ENCODE measurements at regions not wholly inside any gene's neighbourhood (a gene's known extent, or its start where the extent isn't known, plus 50 kb on each side); places are given as distances from the start of the nearest gene placed in this dataset.

GRCh38 chr4:112882286-112882685 lies 167.2 kb upstream of the ANK2 start:
- ChIA-PET CTCF (interaction anchor here (0.5 kb wide), 1 partner anchor 9 kb away, joined by 3 read pairs; no protein-coding TSS in a partner anchor), POLR2A (ENCODE audit: unreplicated experiment) (no interaction called here)
- Histone ChIP-seq H3K9ac (ENCODE audit: low read depth, low read length) (no peak overlapping the region), H4K20me1 (ENCODE audit: insufficient read depth, low read length) (no peaks in the 10 kb centered on the region), H3K4me2 (ENCODE audit: low read depth, low read length) (no peak overlapping the region), H3K36me3 (ENCODE audit: control insufficient read depth, insufficient read depth, low read length) (no peaks in the 10 kb centered on the region), H3K4ac (ENCODE audit: low read depth, low read length) (no peak overlapping the region), H2AK5ac (ENCODE audit: low read depth, low read length) (no peak overlapping the region), H3K79me1 (ENCODE audit: low read depth in 1 of 2, low read length in 2 of 2) (no peaks in the 10 kb centered on the region), H4K5ac (ENCODE audit: low read depth, low read length) (no peak overlapping the region), H2BK15ac (ENCODE audit: low read depth, low read length) (no peak overlapping the region), H3K56ac (ENCODE audit: extremely low read depth, insufficient read depth, low read length) (no peak overlapping the region), H2AK9ac (replicated peaks; ENCODE audit: low read depth, low read length, poor library complexity) (no peak overlapping the region), H3K18ac (ENCODE audit: low read depth, low read length) (no peak overlapping the region), H2BK120ac (ENCODE audit: low read depth, low read length) (no peak overlapping the region), H2AFZ (replicated peaks; ENCODE audit: low read length, poor library complexity) (no peak overlapping the region), H3K14ac (replicated peaks; ENCODE audit: low read depth, low read length) (no peak overlapping the region), H3K27ac (ENCODE audit: insufficient read depth, low read length) (no peak overlapping the region), H3K27me3 (ENCODE audit: control insufficient read depth, insufficient read depth, low read length) (no peaks in the 10 kb centered on the region), H4K91ac (ENCODE audit: insufficient read depth, low read depth, low read length) (no peak overlapping the region), H2BK5ac (ENCODE audit: low read depth, low read length, poor library complexity, severe bottlenecking) (no peak overlapping the region), H4K8ac (ENCODE audit: low read depth in 2 of 2, low read length in 2 of 2) (no peak overlapping the region), H3K4me1 (ENCODE audit: control insufficient read depth, insufficient read depth, low read length) (no peaks in the 10 kb centered on the region), H3K9me1 (ENCODE audit: insufficient read depth, low read length) (no peaks in the 10 kb centered on the region), H3K4me3 (ENCODE audit: insufficient read depth, low read depth, low read length) (no peak overlapping the region), H2BK20ac (ENCODE audit: low read depth, low read length) (no peak overlapping the region), H3K23ac (ENCODE audit: low read depth, low read length) (no peak overlapping the region), H3K9me3 (ENCODE audit: control insufficient read depth, insufficient read depth, low read length) (no peaks in the 10 kb centered on the region)
- WGBS, 2 experiments (ENCODE audit: extremely low coverage in 2 of 2, insufficient read length in 1 of 2): no CpG with 5 or more reads among the region's 4 CpGs
- no peak for ATAC-seq (ENCODE audit: low read depth)
- TF ChIP-seq SMC3 (IDR thresholded peaks at IDR 0.05; ENCODE audit: low read depth, low read length) (no peak), CEBPB (IDR thresholded peaks at IDR 0.05; ENCODE audit: low read depth, low read length) (no peak), RFX5 (IDR thresholded peaks at IDR 0.05; ENCODE audit: low read depth, low read length) (no peak), MAZ (IDR thresholded peaks at IDR 0.05; ENCODE audit: borderline replicate concordance, low read depth, low read length) (no peak), POLR2A (IDR thresholded peaks at IDR 0.05; ENCODE audit: low read depth, low read length) (no peak)
- BruUV-seq (replicated peaks): no TSS peak
- in situ Hi-C loops (cut with MboI; ENCODE audit: low sequenced_read_pairs) (no loop called here), dilution Hi-C loops (cut with HindIII; ENCODE audit: low sequenced_read_pairs, unreplicated experiment) (no loop called here), intact Hi-C loops (cut with micrococcal nuclease) (no loop called here)
- DNase-seq: no peak

Measured in IMR-90 (cell line).